MM.1S (cell line): ENCODE measurements at regions not wholly inside any gene's neighbourhood (a gene's known extent, or its start where the extent isn't known, plus 50 kb on each side); places are given as distances from the start of the nearest gene placed in this dataset.

Experiments
- DNase-seq: peaks from one replicate; pipeline ENCODE4 v3.0.0-alpha.2; 2015
- H2AFZ ChIP-seq: fragments of 300-600 bp; sonication (generic); 2 replicates; pipeline ENCODE4 v1.6.0; 2016; ENCODE audit warnings: antibody characterized with exemption, low read length
- H3F3A ChIP-seq: fragments of 300-600 bp; sonication (generic); 2 replicates; pipeline ENCODE4 v1.6.1; 2016; ENCODE audit warnings: mild to moderate bottlenecking, antibody characterized with exemption, low read length, moderate library complexity, mixed read lengths; ENCODE audit not compliant: insufficient read depth
- H3K27ac ChIP-seq: fragments of 300-600 bp; sonication (generic); 2 replicates; pipeline ENCODE4 v1.5.1; 2016; ENCODE audit warnings: mild to moderate bottlenecking, low read length
- H3K27me3 ChIP-seq: fragments of 300-600 bp; sonication (generic); replicated peaks from 2 replicates; pipeline ENCODE4 v1.6.0; 2016; ENCODE audit warnings: low read length; ENCODE audit not compliant: insufficient read depth
- H3K36me3 ChIP-seq: fragments of 300-600 bp; sonication (generic); replicated peaks from 2 replicates; pipeline ENCODE4 v1.6.1; 2016; ENCODE audit warnings: mild to moderate bottlenecking, low read length, mixed read lengths; ENCODE audit not compliant: insufficient read depth
- H3K4me1 ChIP-seq: fragments of 300-600 bp; sonication (generic); 2 replicates; pipeline ENCODE4 v1.6.1; 2016; ENCODE audit warnings: low read length, mixed read lengths
- H3K4me2 ChIP-seq: fragments of 300-600 bp; sonication (generic); 2 replicates; pipeline ENCODE4 v1.6.0; 2016; ENCODE audit warnings: low read depth, low read length
- H3K4me3 ChIP-seq: fragments of 300-600 bp; sonication (generic); 2 replicates; pipeline ENCODE4 v1.5.1; 2016; ENCODE audit warnings: low read length, mixed read lengths
- H3K79me2 ChIP-seq: fragments of 300-600 bp; sonication (generic); 2 replicates; pipeline ENCODE4 v1.6.1; 2016; ENCODE audit warnings: mixed run types, low read length, mixed read lengths
- H3K9ac ChIP-seq: fragments of 300-600 bp; sonication (generic); 2 replicates; pipeline ENCODE4 v1.6.1; 2016; ENCODE audit warnings: low read length, mixed read lengths
- H3K9me2 ChIP-seq: fragments of 300-600 bp; sonication (generic); replicated peaks from 2 replicates; pipeline ENCODE4 v1.6.1; 2016; ENCODE audit warnings: mild to moderate bottlenecking, low read length, mixed read lengths; ENCODE audit not compliant: insufficient read depth
- H3K9me3 ChIP-seq: fragments of 300-600 bp; sonication (generic); replicated peaks from 2 replicates; pipeline ENCODE4 v1.6.1; 2016; ENCODE audit warnings: mild to moderate bottlenecking, low read length, mixed read lengths; ENCODE audit not compliant: insufficient read depth
- H4K20me1 ChIP-seq: fragments of 300-600 bp; sonication (generic); 2 replicates; pipeline ENCODE4 v1.6.1; 2016; ENCODE audit warnings: mild to moderate bottlenecking, low read length, moderate library complexity, mixed read lengths; ENCODE audit not compliant: insufficient read depth
- CTCF ChIP-seq: fragments of 300-600 bp; sonication (generic); IDR thresholded peaks from 2 replicates; pipeline ENCODE4 v1.5.1; 2016; ENCODE audit warnings: antibody characterized with exemption, low read length, mixed read lengths
- EZH2 ChIP-seq: fragments of 300-600 bp; sonication (generic); optimal IDR thresholded peaks from 2 replicates; pipeline ENCODE3; 2017; ENCODE audit warnings: low read depth, mild to moderate bottlenecking, antibody characterized with exemption, low read length, mixed read lengths
- EZH2phosphoT487 ChIP-seq: fragments of 300-600 bp; sonication (generic); IDR thresholded peaks from 2 replicates; pipeline ENCODE4 v1.6.1; 2018; ENCODE audit warnings: antibody characterized with exemption, low read length

GRCh38 chr3:187570776-187571175 is 99.4 kb downstream of the SST start:
- Histone ChIP-seq H3K79me2 (no peaks in the 10 kb centered on the region), H3K4me2 (no peak overlapping the region), H4K20me1 (no peaks in the 10 kb centered on the region), H2AFZ (no peak overlapping the region), H3K4me3 (no peak overlapping the region), H3K4me1 (no peaks in the 10 kb centered on the region), H3K9me2 (no peaks in the 10 kb centered on the region), H3K27ac (no peak overlapping the region), H3F3A (no peaks in the 10 kb centered on the region), H3K9me3 (no peaks in the 10 kb centered on the region), H3K9ac (no peak overlapping the region), H3K27me3 (no peaks in the 10 kb centered on the region), H3K36me3 (no peaks in the 10 kb centered on the region)
- TF ChIP-seq EZH2 = no peak
- no peak for TF ChIP-seq CTCF
- no peak for TF ChIP-seq EZH2phosphoT487
- no peak for DNase-seq

DNA sequence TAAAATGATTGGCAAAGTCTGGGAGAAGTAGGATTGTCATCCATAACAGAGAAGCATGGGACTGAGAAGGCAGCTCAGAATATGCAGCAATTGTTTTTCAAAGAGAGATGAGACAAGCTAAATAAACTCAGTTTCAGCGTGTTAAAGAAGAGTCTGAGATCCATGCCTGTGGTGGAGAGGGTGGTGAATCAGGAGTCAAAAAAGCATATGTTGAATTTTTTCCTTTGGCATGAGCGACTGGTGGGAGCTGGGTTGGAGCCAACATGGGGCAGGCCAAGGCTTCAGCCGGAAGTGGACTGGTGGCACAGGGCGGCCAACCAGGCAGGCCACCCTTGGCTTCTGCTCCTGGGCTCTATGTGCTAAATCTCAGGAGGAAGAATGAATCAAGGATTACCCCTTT is 102.0 kb downstream of the SST start:
- no peaks in the 10 kb centered on the region for H3F3A ChIP-seq
- H3K4me2 ChIP-seq = no peak overlapping the region
- no peaks in the 10 kb centered on the region for H3K9me3 ChIP-seq
- H3K4me3 ChIP-seq = no peak overlapping the region
- H3K27ac ChIP-seq = no peak overlapping the region
- TF ChIP-seq EZH2 = no peak
- TF ChIP-seq EZH2phosphoT487 = no peak
- no peak for TF ChIP-seq CTCF
- no peaks in the 10 kb centered on the region for H3K27me3 ChIP-seq
- H3K9ac ChIP-seq = no peak overlapping the region
- no peaks in the 10 kb centered on the region for H3K36me3 ChIP-seq
- no peak for DNase-seq
- H2AFZ ChIP-seq = no peak overlapping the region
- H4K20me1 ChIP-seq = no peaks in the 10 kb centered on the region
- H3K4me1 ChIP-seq = no peaks in the 10 kb centered on the region
- no peaks in the 10 kb centered on the region for H3K9me2 ChIP-seq
- H3K79me2 ChIP-seq = no peaks in the 10 kb centered on the region

GRCh38 chr3:187567661-187568121 is 102.5 kb downstream of the SST start:
- Histone ChIP-seq H3K9me3 (no peaks in the 10 kb centered on the region), H3F3A (no peaks in the 10 kb centered on the region), H2AFZ (no peak overlapping the region), H3K9ac (no peak overlapping the region), H3K9me2 (no peaks in the 10 kb centered on the region), H3K79me2 (no peaks in the 10 kb centered on the region), H3K36me3 (no peaks in the 10 kb centered on the region), H3K4me2 (no peak overlapping the region), H3K4me3 (no peak overlapping the region), H3K27me3 (no peaks in the 10 kb centered on the region), H3K4me1 (no peaks in the 10 kb centered on the region), H3K27ac (no peak overlapping the region), H4K20me1 (no peaks in the 10 kb centered on the region)
- no peak for DNase-seq
- no peak for TF ChIP-seq EZH2
- no peak for TF ChIP-seq EZH2phosphoT487
- no peak for TF ChIP-seq CTCF
